Transverse colon (tissue), 4 donors: ENCODE measurements at regions not wholly inside any gene's neighbourhood (a gene's known extent, or its start where the extent isn't known, plus 50 kb on each side); places are given as distances from the start of the nearest gene placed in this dataset.

Source experiments
- DNase-seq: peaks from one replicate; pipeline ENCODE4 v3.0.0-alpha.2; 2019
- H3K27ac ChIP-seq, 4 donors: fragments of 200-600 bp; sonication (generic); 2 replicates each; pipeline ENCODE4 v1.5.1; 2016 to 2018; ENCODE audit warnings: inconsistent platforms in 4 of 4
- H3K27me3 ChIP-seq: fragments of 200-600 bp; sonication (generic); 2 replicates; pipeline ENCODE4 v1.5.1; 2017; ENCODE audit warnings: inconsistent platforms
- H3K36me3 ChIP-seq, 4 donors: fragments of 200-600 bp; sonication (generic); 2 replicates each; pipeline ENCODE4 v1.5.1; 2017 to 2019; ENCODE audit warnings: inconsistent platforms in 4 of 4
- H3K4me1 ChIP-seq, 4 donors: fragments of 200-600 bp; sonication (generic); 2 replicates each; pipeline ENCODE4 v1.5.1; 2017 to 2020; ENCODE audit warnings: inconsistent platforms in 4 of 4
- H3K4me3 ChIP-seq, 4 donors: fragments of 200-600 bp; sonication (generic); 1 replicate in 1 of 4; 2 replicates in 3 of 4; pipeline versions ENCODE4 v1.5.1 to v1.6.1; 2017 to 2019; ENCODE audit warnings: inconsistent platforms in 4 of 4
- H3K9me3 ChIP-seq, 2 donors: fragments of 200-600 bp; sonication (generic); 2 replicates each; pipeline ENCODE4 v1.5.1; 2017 to 2019; ENCODE audit warnings: inconsistent platforms in 2 of 2
- CTCF ChIP-seq, 5 experiments: fragments of 200-600 bp in 3 of 5; fragments of 450-650 bp in 2 of 5; sonication (generic) in 3 of 5; IDR thresholded peaks; 1 replicate in 2 of 5; 2 replicates in 3 of 5; pipeline ENCODE4 v1.5.1; 2016 to 2017; ENCODE audit warnings: antibody characterized with exemption in 5 of 5, inconsistent platforms in 3 of 5, mild to moderate bottlenecking in 2 of 5, moderate library complexity in 1 of 5
- EP300 ChIP-seq: sonication (generic); formaldehyde crosslinking; IDR thresholded peaks from one replicate; pipeline ENCODE4 v1.6.1; 2017; ENCODE audit warnings: antibody characterized with exemption, low read depth
- POLR2A ChIP-seq: fragments of 450-650 bp; IDR thresholded peaks from one replicate; pipeline ENCODE4 v1.6.1; 2016; ENCODE audit warnings: antibody characterized with exemption, mild to moderate bottlenecking, moderate library complexity
- POLR2AphosphoS5 ChIP-seq, 3 donors: sonication (generic); formaldehyde crosslinking; IDR thresholded peaks; one replicate each; pipeline ENCODE4 v1.6.1; 2016; ENCODE audit warnings: antibody characterized with exemption in 3 of 3
- WGBS, 2 donors: methylation state at CpG; one replicate each; pipeline ENCODE4 v1.1.5; 2018; ENCODE audit warnings: low coverage in 1 of 2; 5-methylcytosine and 5-hydroxymethylcytosine counted together
- in situ Hi-C, 4 donors: fragments of 200-750 bp; cut with MboI; loops; one replicate each; pipeline versions ENCODE4 v1.15.0 to v1.15.1; 2017; ENCODE audit warnings: low sequenced_read_pairs in 3 of 4, low pct_ligation_motif_present in 1 of 4, low pct_unique_long_range_greater_than_20kb in 1 of 4
- intact Hi-C: fragments of 100-400 bp; cut with DNase I; formaldehyde crosslinking; loops from one replicate; pipeline ENCODE4 v1.15.1; 2023; ENCODE audit warnings: low total_unique reads

GRCh38 chr13:65623148-65623547 lies 1607.0 kb downstream of the PCDH9 start:
- Histone ChIP-seq H3K27ac (no peak overlapping the region), H3K9me3 (no peaks in the 10 kb centered on the region), H3K4me1 (no peaks in the 10 kb centered on the region), H3K36me3 (no peaks in the 10 kb centered on the region), H3K4me3 (no peak overlapping the region), H3K27me3 (no peaks in the 10 kb centered on the region)
- in situ Hi-C loops, result no loop called here
- intact Hi-C loops, result no loop called here
- TF ChIP-seq POLR2AphosphoS5 (IDR thresholded peaks at IDR 0.05) (no peak), POLR2A (no peak), CTCF (IDR thresholded peaks at IDR 0.05) (no peak), EP300 (no peak)
- DNase-seq, result no peak
- WGBS, 2 donors, result 80 to 94% methylated on average over 3 of the region's 3 CpGs

- Histone ChIP-seq H3K27ac (no peak overlapping the region), H3K4me3 (no peak overlapping the region), H3K36me3 (no peaks in the 10 kb centered on the region), H3K27me3 (no peaks in the 10 kb centered on the region), H3K4me1 (no peaks in the 10 kb centered on the region), H3K9me3 (no peaks in the 10 kb centered on the region)
- intact Hi-C loops (no loop called here), in situ Hi-C loops (no loop called here)
- DNase-seq, result no peak
- TF ChIP-seq EP300 (no peak), POLR2A (no peak), POLR2AphosphoS5 (IDR thresholded peaks at IDR 0.05) (no peak), CTCF (IDR thresholded peaks at IDR 0.05) (no peak)
- 86 to 92% methylated on average over 3 of the region's 3 CpGs for WGBS, 2 donors
Measured at GRCh38 chr13:65615506-65615905, 1614.6 kb downstream of the PCDH9 start.

- in situ Hi-C loops (no loop called here), intact Hi-C loops (no loop called here)
- DNase-seq, result no peak
- 38 to 57% methylated on average over 1 to 2 of the region's 2 CpGs for WGBS, 2 donors
- no peak overlapping the region for H3K27ac ChIP-seq
- no peaks in the 10 kb centered on the region for H3K27me3 ChIP-seq
- no peaks in the 10 kb centered on the region for H3K9me3 ChIP-seq
- no peaks in the 10 kb centered on the region for H3K4me1 ChIP-seq
- no peaks in the 10 kb centered on the region for H3K36me3 ChIP-seq
- no peak overlapping the region for H3K4me3 ChIP-seq
- no peak for TF ChIP-seq CTCF (IDR thresholded peaks at IDR 0.05)
- TF ChIP-seq EP300, result no peak
Measured at GRCh38 chr13:65613004-65613403, 1617.1 kb downstream of the PCDH9 start.

GRCh38 chr13:65609350-65609749 lies 1620.8 kb downstream of the PCDH9 start:
- H3K4me1 ChIP-seq, result no peaks in the 10 kb centered on the region
- no peaks in the 10 kb centered on the region for H3K36me3 ChIP-seq
- TF ChIP-seq POLR2A, result no peak
- no peak for TF ChIP-seq EP300
- TF ChIP-seq CTCF (IDR thresholded peaks at IDR 0.05), result no peak
- TF ChIP-seq POLR2AphosphoS5 (IDR thresholded peaks at IDR 0.05), result no peak
- DNase-seq, result no peak
- H3K27ac ChIP-seq, result no peak overlapping the region
- 82 to 84% methylated on average over 2 of the region's 2 CpGs for WGBS, 2 donors
- H3K4me3 ChIP-seq, result no peak overlapping the region
- no peaks in the 10 kb centered on the region for H3K9me3 ChIP-seq
- intact Hi-C loops, result loop anchor here (5.0 kb wide), 1 partner anchor 1483 kb away; no protein-coding TSS in a partner anchor
- in situ Hi-C loops, result no loop called here
- no peaks in the 10 kb centered on the region for H3K27me3 ChIP-seq
